ENCODE measurements at regions not wholly inside any gene's neighbourhood (a gene's known extent, or its start where the extent isn't known, plus 50 kb on each side); places are given as distances from the start of the nearest gene placed in this dataset.
"Not testable (repeated sequence)": the region's sequence is repeated elsewhere in the genome, so short reads cannot be mapped to it uniquely, and the experiment has no call there.

- no peaks in the 10 kb centered on the region for H3K9me3 Mint-ChIP-seq
- no peak for ATAC-seq
- no peak overlapping the region for H3K4me3 Mint-ChIP-seq
- H3K27ac Mint-ChIP-seq = no peak overlapping the region
- DNase-seq (ENCODE audit: low spot score) = no peak
- peaks cover 0 to 6% of the 10 kb centered on the region in 2 donors for H3K4me1 Mint-ChIP-seq (ENCODE audit: low read depth in 2 of 2)
- peaks cover 19 to 25% of the 10 kb centered on the region in 2 donors for H3K27me3 Mint-ChIP-seq
- no peaks in the 10 kb centered on the region for H3K36me3 Mint-ChIP-seq
Measured at GRCh38 chr9:2267181-2267745, 252.1 kb downstream of the SMARCA2 start.

- Mint-ChIP-seq H3K9me3 (no peaks in the 10 kb centered on the region), H3K4me1 (ENCODE audit: low read depth in 2 of 2) (peaks cover 0 to 6% of the 10 kb centered on the region in 2 donors), H3K4me3 (no peak overlapping the region), H3K36me3 (no peaks in the 10 kb centered on the region), H3K27me3 (peaks cover 14 to 39% of the 10 kb centered on the region in 2 donors), H3K27ac (no peak overlapping the region)
- DNase-seq (ENCODE audit: low spot score) (no peak), ATAC-seq (no peak)
Measured at GRCh38 chr9:2269778-2270177, 254.6 kb downstream of the SMARCA2 start.

- Mint-ChIP-seq H3K9me3 (no peaks in the 10 kb centered on the region), H3K27me3 (peaks cover 14 to 40% of the 10 kb centered on the region in 2 donors), H3K4me1 (ENCODE audit: low read depth in 2 of 2) (peaks cover 0 to 6% of the 10 kb centered on the region in 2 donors), H3K4me3 (no peak overlapping the region), H3K36me3 (no peaks in the 10 kb centered on the region), H3K27ac (no peak overlapping the region)
- no peak for ATAC-seq
- DNase-seq (ENCODE audit: low spot score) = no peak
Measured at GRCh38 chr9:2270565-2270964, 255.4 kb downstream of the SMARCA2 start.

GRCh38 chr9:2271426-2271825 is 256.3 kb downstream of the SMARCA2 start:
- no peak overlapping the region for H3K27ac Mint-ChIP-seq
- ATAC-seq = no peak
- H3K9me3 Mint-ChIP-seq = no peaks in the 10 kb centered on the region
- H3K36me3 Mint-ChIP-seq = no peaks in the 10 kb centered on the region
- no peak overlapping the region for H3K4me3 Mint-ChIP-seq
- peaks cover 16 to 42% of the 10 kb centered on the region in 2 donors for H3K27me3 Mint-ChIP-seq
- peaks cover 0 to 6% of the 10 kb centered on the region in 2 donors for H3K4me1 Mint-ChIP-seq (ENCODE audit: low read depth in 2 of 2)
- no peak for DNase-seq (ENCODE audit: low spot score)

GRCh38 chr9:2274762-2275161 is 259.6 kb downstream of the SMARCA2 start:
- no peaks in the 10 kb centered on the region for H3K9me3 Mint-ChIP-seq
- no peak for DNase-seq (ENCODE audit: low spot score)
- no peak overlapping the region for H3K27ac Mint-ChIP-seq
- H3K27me3 Mint-ChIP-seq = peaks cover 8 to 33% of the 10 kb centered on the region in 2 donors
- no peak overlapping the region for H3K4me3 Mint-ChIP-seq
- no peak for ATAC-seq
- no peaks in the 10 kb centered on the region for H3K36me3 Mint-ChIP-seq
- peaks cover 0 to 2% of the 10 kb centered on the region in 2 donors for H3K4me1 Mint-ChIP-seq (ENCODE audit: low read depth in 2 of 2)

GRCh38 chr9:2276296-2276695 is 261.1 kb downstream of the SMARCA2 start:
- H3K36me3 Mint-ChIP-seq = no peaks in the 10 kb centered on the region
- ATAC-seq (no peak), DNase-seq (ENCODE audit: low spot score) (no peak)
- H3K27ac Mint-ChIP-seq = no peak overlapping the region
- no peaks in the 10 kb centered on the region for H3K9me3 Mint-ChIP-seq
- no peak overlapping the region for H3K4me3 Mint-ChIP-seq
- H3K4me1 Mint-ChIP-seq (ENCODE audit: low read depth in 2 of 2) = no peaks in the 10 kb centered on the region
- peaks cover 8 to 33% of the 10 kb centered on the region in 2 donors for H3K27me3 Mint-ChIP-seq

- DNase-seq (ENCODE audit: low spot score); H3K4me3 Mint-ChIP-seq; ATAC-seq; H3K4me1 Mint-ChIP-seq (ENCODE audit: low read depth in 2 of 2); H3K9me3 Mint-ChIP-seq; H3K27ac Mint-ChIP-seq; H3K36me3 Mint-ChIP-seq: not testable (repeated sequence)
- H3K27me3 Mint-ChIP-seq = peaks cover 8 to 33% of the 10 kb centered on the region in 2 donors
Measured at GRCh38 chr9:2277133-2277532, 262.0 kb downstream of the SMARCA2 start.

- H3K27me3 Mint-ChIP-seq = peaks cover 8 to 33% of the 10 kb centered on the region in 2 donors
- DNase-seq (ENCODE audit: low spot score); H3K4me1 Mint-ChIP-seq (ENCODE audit: low read depth in 2 of 2); H3K36me3 Mint-ChIP-seq; ATAC-seq; H3K27ac Mint-ChIP-seq; H3K9me3 Mint-ChIP-seq; H3K4me3 Mint-ChIP-seq: not testable (repeated sequence)
Measured at GRCh38 chr9:2277644-2278043, 262.5 kb downstream of the SMARCA2 start.

- not testable (repeated sequence) for H3K9me3 Mint-ChIP-seq; H3K27ac Mint-ChIP-seq; H3K4me3 Mint-ChIP-seq; ATAC-seq; H3K36me3 Mint-ChIP-seq; DNase-seq (ENCODE audit: low spot score); H3K4me1 Mint-ChIP-seq (ENCODE audit: low read depth in 2 of 2)
- peaks cover 7 to 23% of the 10 kb centered on the region in 2 donors for H3K27me3 Mint-ChIP-seq
Measured at GRCh38 chr9:2279138-2279537, 264.0 kb downstream of the SMARCA2 start.

- Mint-ChIP-seq H3K9me3 (no peaks in the 10 kb centered on the region), H3K27me3 (peaks cover 3 to 18% of the 10 kb centered on the region in 2 donors), H3K27ac (no peak overlapping the region), H3K36me3 (no peaks in the 10 kb centered on the region), H3K4me1 (ENCODE audit: low read depth in 2 of 2) (no peaks in the 10 kb centered on the region), H3K4me3 (no peak overlapping the region)
- ATAC-seq = no peak
- no peak for DNase-seq (ENCODE audit: low spot score)
Measured at GRCh38 chr9:2281031-2281802, 266.1 kb downstream of the SMARCA2 start.

GRCh38 chr9:2281803-2282185 is 266.6 kb downstream of the SMARCA2 start:
- Mint-ChIP-seq H3K27me3 (peaks cover 3 to 12% of the 10 kb centered on the region in 2 donors), H3K4me3 (no peak overlapping the region), H3K36me3 (no peaks in the 10 kb centered on the region), H3K27ac (no peak overlapping the region), H3K9me3 (no peaks in the 10 kb centered on the region), H3K4me1 (ENCODE audit: low read depth in 2 of 2) (no peaks in the 10 kb centered on the region)
- DNase-seq (ENCODE audit: low spot score) (no peak), ATAC-seq (no peak)

- no peaks in the 10 kb centered on the region for H3K9me3 Mint-ChIP-seq
- ATAC-seq (no peak), DNase-seq (ENCODE audit: low spot score) (no peak)
- H3K27ac Mint-ChIP-seq = no peak overlapping the region
- peaks cover 7% of the 10 kb centered on the region in 2 donors for H3K27me3 Mint-ChIP-seq
- H3K4me3 Mint-ChIP-seq = no peak overlapping the region
- H3K4me1 Mint-ChIP-seq (ENCODE audit: low read depth in 2 of 2) = no peaks in the 10 kb centered on the region
- H3K36me3 Mint-ChIP-seq = no peaks in the 10 kb centered on the region
Measured at GRCh38 chr9:2284770-2285169, 269.6 kb downstream of the SMARCA2 start.

- Mint-ChIP-seq H3K27ac (no peak overlapping the region), H3K36me3 (no peaks in the 10 kb centered on the region), H3K4me3 (no peak overlapping the region), H3K4me1 (ENCODE audit: low read depth in 2 of 2) (no peaks in the 10 kb centered on the region), H3K27me3 (peaks cover 9 to 13% of the 10 kb centered on the region in 2 donors), H3K9me3 (no peaks in the 10 kb centered on the region)
- DNase-seq (ENCODE audit: low spot score) (no peak), ATAC-seq (no peak)
Measured at GRCh38 chr9:2285416-2286332, 270.5 kb downstream of the SMARCA2 start.

- no peak overlapping the region for H3K4me3 Mint-ChIP-seq
- H3K27ac Mint-ChIP-seq = no peak overlapping the region
- DNase-seq (ENCODE audit: low spot score) (no peak), ATAC-seq (no peak)
- H3K9me3 Mint-ChIP-seq = no peaks in the 10 kb centered on the region
- peaks cover 11 to 13% of the 10 kb centered on the region in 2 donors for H3K27me3 Mint-ChIP-seq
- no peaks in the 10 kb centered on the region for H3K4me1 Mint-ChIP-seq (ENCODE audit: low read depth in 2 of 2)
- no peaks in the 10 kb centered on the region for H3K36me3 Mint-ChIP-seq
Measured at GRCh38 chr9:2286333-2286705, 271.2 kb downstream of the SMARCA2 start.

All from natural killer cell treated with Interleukin-12 subunit alpha and Interleukin-12 subunit beta and Interleukin-15 and Interleukin-18, amount 100 ng/mL, for 72 hours (primary cell).